HG03439 (cell line): ENCODE measurements at regions not wholly inside any gene's neighbourhood (a gene's known extent, or its start where the extent isn't known, plus 50 kb on each side); places are given as distances from the start of the nearest gene placed in this dataset.
A peak's percentile ranks its signal among the peaks of the same experiment; 100 is the strongest.
"Not testable (repeated sequence)": the region's sequence is repeated elsewhere in the genome, so short reads cannot be mapped to it uniquely, and the experiment has no call there.

Source experiments
- ATAC-seq: cut with Tn5 transposase; IDR thresholded peaks from one replicate; pipeline ENCODE4 v1.9.1; 2021; ENCODE audit warnings: mild to moderate bottlenecking, moderate library complexity; ENCODE audit not compliant: unreplicated experiment

DNA sequence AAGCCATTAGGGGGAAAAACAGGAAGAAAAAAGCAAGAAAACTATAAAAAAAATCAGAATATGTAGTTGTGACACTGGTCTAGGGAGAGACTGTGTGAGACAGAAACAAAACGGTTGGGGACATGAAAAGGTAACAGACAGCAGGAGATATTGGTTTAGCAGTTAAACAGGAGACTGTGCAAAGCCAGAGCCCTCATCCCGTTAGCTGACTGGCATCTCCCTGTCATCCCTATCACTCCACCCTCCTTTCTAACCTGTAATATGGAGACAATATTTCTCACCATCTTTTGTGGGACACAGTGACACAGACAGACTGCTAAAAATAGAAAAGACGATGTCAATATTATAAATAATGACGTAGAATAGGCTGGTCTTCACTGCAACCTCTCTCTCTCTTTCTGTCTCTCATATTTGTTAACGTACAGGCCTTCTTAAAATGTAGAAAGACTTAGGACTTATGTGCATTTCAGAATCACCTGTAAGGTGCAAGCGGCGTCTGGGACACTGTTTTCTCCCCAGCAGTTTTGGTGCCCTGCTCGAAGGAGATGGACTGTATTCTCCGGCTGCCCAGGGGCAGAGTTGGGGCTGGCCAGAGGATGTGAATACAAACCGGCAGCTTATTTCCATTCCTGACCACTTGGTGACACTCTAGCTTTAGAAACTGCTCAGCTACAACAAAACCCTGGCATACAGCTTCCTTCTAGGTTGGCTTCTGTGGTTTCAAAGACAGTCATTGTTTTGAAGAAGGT lies 190.6 kb downstream of the MAT2B start:
- ATAC-seq: peak; percentile 94

DNA sequence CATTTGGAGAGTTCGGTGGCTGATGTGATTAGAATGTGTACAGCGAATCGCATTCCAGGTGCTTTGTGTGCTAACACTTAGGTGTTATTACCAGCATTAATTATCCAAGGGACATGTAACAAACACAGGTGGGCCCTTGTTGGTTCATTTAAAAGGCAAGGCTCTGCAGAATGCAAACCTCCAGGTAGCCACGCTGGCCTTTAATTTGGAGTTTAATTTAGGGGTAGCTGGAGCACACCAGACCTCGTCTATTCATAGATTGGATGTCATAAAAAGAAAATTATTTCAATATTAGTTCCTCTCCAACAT lies 191.1 kb downstream of the MAT2B start:
- no peak for ATAC-seq

DNA sequence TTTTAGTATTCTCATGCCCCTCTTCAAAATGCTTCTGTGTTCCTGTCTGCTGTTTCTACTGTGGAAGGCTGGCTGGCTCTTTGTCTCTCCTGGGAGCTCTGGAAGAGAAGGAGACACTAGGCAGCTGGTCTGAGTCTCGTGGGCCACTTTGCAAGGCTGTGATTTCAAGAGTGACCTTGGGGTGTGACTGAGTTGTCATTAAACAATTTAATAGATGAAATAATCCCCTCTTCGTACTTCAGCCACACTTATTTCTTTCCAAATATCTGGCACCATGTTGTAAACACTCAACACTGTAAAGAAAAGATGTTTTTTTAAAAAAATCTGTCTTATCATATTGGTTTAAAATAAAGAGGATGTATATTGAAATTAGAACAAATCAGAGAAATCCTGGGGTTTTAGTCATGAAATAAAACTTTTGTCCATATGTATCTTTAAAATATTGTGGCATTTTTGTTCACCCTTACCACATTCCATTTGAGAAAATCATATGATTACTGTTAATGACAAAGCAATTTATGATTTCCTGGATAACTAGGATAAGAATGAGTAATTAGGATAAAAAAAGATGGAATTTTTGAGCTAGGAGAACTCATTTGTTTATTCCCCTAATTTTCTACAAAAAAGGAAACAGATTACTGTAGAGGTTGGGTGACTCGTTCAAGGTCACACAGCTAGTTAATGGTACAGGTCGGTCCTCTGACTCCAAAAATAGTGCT lies 200.8 kb downstream of the MAT2B start:
- no peak for ATAC-seq

DNA sequence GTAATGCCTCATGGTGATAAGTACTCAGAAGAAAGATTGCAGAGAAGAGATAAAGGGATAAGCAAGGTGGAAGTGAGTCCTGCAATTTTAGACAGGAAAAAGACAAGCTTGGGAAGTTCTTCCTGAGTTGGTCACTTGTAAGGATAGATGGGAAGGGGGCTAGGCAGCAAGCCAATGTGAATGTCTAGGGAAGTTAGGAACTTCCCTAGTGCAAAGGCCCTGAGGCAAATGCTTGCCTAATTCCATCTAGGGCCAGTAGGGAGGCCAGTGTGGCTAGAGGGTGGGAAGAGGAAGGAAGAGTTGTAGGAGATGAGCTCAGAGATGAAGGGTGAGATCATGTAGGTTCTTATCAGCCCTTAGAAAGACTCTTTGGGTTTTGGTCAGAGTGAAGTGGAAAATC lies 206.6 kb downstream of the MAT2B start:
- ATAC-seq: no peak

DNA sequence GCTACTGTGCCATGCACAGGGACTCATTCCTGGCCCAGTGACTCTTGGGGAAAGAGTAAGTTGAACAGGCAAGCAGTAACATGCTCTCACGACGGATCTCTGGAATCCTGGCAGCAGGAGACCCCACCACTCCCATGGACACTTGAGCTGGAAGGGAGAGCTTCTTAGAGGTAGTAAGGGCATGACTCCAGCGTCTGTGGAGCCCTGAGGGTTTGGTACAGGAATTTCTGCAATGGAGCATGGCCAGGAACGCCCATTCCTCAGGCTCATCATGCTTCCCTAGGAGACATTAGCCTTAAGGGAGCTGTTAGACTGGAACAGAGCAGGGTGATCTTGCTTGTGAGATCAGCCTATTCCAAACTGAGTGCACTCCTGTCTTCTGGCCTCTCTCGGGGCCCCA lies 212.9 kb downstream of the MAT2B start:
- ATAC-seq: no peak

DNA sequence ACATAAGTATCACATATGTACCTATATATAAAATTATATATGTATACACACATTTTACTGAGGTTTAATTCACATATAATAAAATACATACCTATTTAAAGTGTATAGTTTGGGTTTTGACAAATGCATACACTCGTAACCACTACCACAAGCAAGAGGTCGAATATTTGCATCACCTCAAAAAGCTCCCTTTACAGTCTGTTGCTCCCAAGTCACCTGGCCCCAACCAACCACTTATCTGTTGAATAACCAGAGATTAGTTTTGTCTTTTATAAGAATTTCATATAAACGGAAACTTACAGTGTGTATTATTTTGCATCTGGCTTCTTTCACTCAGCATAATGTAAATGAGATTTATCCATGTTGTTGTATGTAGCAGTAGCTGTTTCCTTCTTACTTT lies 218.9 kb downstream of the MAT2B start:
- no peak for ATAC-seq

DNA sequence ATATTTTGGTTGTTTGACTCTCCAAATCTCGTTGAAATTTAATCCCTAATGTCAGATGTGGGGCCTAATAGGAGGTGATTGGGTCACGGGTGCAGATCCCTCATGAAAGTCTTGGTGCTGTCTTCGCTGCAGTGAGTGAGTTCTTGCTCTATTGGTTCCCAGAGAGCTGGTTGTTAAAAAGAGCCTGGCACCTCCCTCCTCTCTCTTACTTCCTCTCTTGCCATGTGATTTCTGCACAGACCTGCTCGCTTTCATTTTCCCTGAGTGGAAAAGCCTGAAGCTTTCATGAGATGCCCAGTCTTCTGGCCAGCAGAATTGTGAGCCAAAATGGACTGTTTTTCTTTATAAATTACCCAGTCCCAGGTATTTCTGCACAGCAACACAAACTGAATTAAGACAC lies 221.6 kb downstream of the MAT2B start:
- ATAC-seq: peak; percentile 73

DNA sequence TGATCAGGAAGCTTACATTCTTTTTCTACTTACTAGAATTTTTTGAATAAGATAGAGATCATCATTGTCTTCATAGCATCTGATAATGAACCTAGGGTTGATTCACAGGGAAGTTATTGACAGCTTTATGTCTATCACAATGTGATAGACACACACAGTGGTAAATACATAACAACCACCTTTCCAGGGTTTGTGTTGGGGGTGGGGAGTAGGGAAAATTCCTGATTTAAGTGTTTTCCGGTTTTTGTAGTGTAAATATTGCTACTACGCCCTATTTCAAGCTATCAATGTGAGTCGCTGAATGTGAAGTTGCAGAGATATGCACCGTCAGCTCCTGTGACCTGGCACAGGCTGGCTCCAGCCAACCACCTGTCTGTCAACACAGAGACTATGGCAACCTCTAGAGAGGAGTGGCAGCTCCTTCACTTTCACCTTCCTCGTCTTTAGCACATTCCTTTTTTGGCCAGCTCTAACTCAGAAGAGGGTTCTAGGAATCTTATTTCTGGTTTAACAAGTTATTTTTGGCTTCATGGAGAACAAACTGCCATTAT lies 224.9 kb downstream of the MAT2B start:
- no peak for ATAC-seq

DNA sequence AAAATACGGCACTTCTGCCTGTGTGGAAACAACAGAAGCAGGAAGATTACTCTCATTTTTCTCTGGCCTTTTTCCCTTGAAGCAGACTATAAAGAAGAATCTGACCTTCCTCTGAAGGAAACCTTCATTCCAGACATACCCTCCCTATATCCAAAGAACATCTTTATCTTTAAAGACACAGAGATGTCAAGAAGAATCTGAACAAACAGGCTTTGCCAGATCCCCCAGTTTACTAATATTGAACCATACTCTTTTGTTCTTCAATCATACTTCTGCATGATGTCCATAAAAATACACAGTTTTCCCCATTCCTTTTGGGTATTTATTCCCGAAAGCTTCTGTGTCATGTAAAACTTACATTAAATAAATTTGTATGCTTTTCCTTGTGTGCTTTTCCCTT lies 225.8 kb downstream of the MAT2B start:
- ATAC-seq: no peak

DNA sequence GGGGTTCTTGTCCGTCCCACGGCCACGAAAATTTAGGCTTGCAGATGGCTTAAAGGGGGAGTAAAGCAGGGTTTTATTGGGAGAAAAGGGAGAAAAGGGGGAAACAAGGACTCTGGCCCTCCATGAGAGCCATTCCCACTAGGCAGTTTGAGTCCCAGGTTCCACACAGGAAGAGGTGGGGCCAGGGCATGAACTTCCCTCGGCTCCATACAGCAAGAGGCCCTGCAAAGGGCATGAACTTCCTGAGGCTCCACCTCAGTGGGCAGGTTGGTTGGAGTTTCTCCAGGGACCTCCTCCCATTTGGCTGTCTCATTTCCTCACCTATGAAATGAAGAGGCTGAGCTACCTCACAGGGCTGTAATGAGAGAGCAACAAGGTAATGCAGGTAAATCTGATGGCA lies 229.7 kb downstream of the MAT2B start:
- no peak for ATAC-seq

DNA sequence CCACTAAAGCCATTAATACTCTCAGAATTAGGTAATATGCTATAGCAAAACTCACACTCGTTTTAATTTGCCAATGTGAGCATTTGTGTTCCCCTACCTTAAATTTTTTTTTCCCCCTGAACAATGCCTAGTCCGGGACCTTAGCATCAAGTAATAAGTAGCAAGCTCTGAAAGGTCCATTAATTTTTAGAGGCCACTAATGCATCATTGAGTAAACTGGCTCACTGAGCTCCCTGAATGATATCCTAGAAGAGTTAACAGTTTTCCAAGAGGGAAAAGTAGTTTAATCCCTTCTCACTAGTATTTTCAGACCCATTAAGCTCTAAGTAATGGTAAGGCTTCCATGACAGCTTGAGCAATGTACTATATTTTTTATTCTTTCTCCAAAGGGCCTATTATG lies 242.2 kb downstream of the MAT2B start:
- ATAC-seq: no peak

DNA sequence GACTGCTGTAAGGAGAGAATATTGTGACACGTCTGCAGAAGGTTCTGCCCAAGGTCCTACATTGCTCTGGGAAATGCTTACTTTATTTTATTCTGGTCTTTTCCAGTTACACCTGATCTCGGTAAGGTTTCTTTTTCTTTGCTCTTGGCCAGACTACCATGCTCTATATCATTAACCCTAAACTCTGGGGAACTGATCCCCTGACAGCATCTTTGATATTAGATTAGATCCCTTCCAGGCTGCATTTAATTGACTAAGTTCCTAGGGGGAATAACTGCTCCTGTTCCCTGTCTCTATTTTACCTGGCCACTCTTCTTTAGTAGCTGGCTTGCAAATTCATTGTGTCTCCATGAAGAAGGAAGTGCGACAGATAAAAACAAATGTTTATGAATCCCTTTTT lies 243.5 kb downstream of the MAT2B start:
- no peak for ATAC-seq

DNA sequence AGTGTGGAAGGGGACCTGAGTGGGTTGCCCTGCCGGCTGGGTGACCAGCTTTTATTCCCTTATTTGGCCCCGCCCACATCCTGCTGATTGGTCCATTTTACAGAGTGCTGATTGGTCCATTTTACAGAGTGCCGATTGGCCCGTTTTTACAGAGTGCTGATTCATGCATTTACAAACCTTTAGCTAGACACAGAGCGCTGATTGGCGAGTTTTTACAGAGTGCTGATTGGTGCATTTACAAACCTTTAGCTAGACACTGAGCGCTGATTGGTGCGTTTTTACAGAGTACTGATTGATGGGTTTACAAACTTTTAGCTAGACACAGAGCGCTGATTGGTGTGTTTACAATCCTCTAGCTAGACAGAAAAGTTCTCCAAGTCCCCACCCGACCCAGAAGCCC lies 245.0 kb downstream of the MAT2B start:
- ATAC-seq: not testable (repeated sequence)

DNA sequence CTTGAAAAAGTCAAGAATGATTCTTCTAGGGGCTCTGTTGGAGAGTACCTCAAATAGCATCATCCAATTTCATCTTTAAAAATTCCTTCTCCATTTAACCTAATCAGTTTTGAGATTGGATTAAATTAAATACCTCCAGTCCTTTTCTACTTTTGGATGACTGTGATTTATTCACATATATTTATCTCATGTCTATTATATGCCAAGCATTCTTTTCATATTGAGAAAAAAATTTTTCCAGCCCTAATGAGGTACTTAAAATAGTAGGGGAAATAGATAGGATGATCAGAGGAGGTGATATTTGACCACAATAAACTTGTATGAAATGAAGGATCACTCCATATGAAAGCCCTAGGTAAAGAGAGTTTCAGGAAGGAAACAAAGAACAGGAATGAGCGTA lies 250.1 kb downstream of the MAT2B start:
- ATAC-seq: no peak

DNA sequence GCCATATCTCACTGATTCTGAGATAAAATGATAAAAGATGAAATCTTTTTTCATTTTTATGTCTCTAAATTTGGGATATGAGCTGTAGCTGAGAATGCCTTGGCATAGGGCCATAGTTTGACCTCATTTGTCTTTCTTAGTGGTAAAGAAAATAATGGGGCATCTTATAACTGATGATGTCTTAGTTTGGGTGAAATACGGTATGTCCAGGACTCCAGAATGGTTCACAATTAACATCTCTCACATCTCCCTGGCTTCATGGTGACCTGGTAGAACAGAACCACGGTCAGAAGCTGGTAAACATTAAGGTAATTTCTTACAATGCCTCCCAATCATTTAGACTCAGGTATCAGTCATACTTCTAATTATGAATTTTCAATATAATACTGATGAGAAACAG lies 250.8 kb downstream of the MAT2B start:
- ATAC-seq: no peak

DNA sequence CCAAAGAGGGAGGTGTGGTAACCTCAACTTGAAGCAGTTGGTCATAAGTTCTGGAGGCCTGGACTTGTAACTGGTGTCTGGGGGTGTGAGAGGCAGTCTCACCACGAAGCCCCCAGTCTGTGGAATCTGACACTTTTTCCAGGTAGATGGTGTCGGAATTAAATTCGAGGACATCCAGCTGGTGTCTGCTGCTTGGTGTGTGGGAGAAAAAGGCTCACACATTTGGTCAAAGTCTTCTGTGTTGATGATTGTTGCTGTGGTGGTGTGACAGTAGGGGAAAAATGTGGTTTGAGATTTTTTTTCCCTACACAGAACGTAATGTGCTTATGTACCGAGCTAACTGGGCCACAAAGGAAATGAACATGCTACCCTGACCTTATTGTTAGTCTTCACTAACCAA lies 251.9 kb downstream of the MAT2B start:
- no peak for ATAC-seq

DNA sequence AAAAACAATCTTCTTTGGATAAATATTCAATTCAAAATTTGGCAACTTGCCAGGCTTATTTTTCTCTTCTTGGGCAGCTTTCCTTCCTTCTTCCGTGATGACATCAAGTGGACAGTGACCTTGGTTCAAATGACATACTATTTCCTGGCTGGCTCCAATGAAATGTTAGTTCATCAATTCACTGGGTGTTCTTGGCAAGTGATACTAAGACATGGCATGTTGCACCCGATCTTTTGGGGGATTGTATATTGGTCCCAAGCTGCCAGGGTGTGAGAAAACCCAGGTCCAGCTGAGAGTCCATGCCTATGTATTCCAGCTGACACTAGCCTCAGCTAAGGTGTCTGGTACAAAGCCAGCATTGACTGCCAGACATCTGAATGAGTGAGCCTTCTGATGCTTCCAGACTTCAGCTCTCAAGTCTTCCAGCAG lies 252.9 kb downstream of the MAT2B start:
- ATAC-seq: no peak

DNA sequence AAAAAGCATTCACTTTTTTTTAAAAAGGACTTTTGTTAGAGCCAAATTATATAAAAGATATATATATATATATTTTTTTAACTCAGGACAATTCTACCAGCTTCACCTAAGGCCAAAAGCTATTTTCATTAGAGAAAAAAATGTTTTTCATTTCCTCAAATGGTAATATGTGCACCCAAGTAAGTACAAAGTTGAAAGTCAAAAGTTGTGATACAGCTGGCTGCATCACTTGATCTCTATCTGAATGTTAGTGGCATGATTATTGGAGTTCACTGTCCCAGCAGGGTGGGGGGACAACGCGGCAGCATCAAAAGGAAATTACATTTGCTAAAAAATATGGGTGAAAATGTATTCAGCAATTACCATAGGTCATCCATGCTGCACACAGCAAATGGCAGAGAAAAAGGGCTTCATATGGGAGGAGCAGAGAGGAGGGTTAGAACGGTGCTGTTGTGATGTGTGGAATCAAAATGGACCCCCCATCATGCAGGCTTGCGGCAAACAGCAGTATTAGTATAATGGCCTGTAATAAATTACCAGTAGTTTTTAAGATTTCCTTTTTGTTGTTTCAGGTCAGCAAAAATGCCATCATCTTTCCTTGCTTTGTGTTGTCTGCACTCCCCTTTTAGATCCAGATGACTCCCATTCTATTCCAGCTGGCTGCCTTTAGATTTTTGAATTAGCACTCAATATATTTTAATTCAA lies 253.7 kb downstream of the MAT2B start:
- ATAC-seq: no peak

DNA sequence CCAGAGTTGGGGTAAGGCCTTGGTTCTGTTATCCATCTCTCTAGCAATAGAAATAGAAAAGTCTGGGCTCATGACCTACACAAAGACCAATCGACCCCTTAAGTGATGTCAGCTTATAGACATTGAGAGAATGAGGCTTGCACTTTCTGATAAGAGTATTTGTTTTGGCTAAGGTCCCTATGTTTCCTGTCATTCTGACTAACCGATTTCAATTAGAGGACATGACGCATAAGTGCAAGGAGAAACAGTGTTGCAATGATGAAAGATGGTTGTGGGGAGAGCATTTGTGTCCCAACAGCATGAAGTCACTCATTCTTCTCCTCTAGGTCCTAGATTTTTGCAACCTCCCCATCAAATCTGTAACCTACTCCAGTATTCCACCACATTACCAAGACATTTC lies 255.1 kb downstream of the MAT2B start:
- ATAC-seq: no peak

DNA sequence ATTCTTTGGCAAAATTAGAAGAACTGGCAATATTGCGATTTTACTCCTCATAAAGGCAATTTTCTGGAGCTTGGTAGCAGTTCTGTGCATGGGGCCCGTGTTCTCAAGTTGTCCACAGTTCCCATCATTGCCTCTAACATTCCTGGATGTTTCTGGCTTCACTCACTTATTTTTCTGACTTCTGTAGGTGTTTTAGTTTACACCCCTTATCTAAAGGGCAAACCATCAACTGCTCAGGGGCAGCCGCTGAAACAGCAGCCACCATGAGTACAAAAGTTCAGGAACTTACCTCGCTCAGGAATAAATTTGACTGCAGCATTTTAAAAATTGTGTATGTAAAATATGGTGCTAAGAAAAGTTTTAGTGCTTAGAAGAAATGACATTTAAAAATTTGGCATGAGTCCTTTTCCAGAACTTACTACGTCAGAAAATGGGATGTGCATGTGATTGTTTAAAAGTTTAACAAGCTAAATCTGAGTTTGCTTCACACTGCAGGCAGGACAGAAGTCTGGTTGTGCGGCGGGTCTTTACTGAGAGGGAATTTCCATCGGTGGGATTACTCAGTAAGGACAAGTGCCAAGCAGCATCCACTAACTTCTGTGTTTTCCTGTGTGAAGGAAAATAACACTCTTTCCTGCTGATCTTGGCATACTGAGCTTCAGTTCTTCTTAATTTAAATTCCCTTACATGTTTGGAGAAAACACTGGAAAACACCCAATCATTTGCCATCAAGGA lies 261.7 kb downstream of the MAT2B start:
- ATAC-seq: no peak

DNA sequence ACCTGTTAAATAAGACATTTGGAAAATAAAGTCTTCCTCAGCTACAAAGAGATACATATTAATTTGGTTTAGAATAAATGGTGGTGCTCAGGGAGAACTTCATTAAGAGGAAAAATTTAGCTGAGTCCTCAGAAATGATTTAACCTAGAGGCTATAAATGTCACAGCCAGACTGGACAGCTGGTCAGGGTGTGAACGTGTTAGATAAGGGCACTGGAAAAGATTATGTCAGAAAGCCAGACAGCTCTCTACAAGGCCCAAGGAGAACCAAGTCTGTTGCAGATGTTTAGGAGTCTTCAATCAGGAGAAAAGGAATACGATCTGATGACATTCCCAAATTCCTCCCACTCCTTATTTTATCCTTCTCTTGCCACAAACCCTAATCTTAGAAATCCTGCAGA lies 265.2 kb downstream of the MAT2B start:
- no peak for ATAC-seq
